WTC11 (cell line): ENCODE measurements at regions not wholly inside any gene's neighbourhood (a gene's known extent, or its start where the extent isn't known, plus 50 kb on each side); places are given as distances from the start of the nearest gene placed in this dataset.

ENCODE experiments used
- ATAC-seq: fragments of 200-7000 bp; cut with Tn5 transposase; 2 replicates; pipeline ENCODE4 v1.10.0; 2021; ENCODE audit warnings: mild to moderate bottlenecking, moderate library complexity
- CTCF ChIA-PET: fragments of 300-600 bp; sonication (Branson Sonifier 250); formaldehyde crosslinking; loops from one replicate; lab custom pipeline; 2021; ENCODE audit warnings: antibody characterized with exemption; lab: Charles Lee
- POLR2A ChIA-PET: fragments of 350-600 bp; sonication (Branson Sonifier 250); formaldehyde crosslinking; loops from one replicate; lab custom pipeline; 2021; ENCODE audit warnings: antibody characterized with exemption; lab: Charles Lee
- DNase-seq: peaks from one replicate; pipeline ENCODE4 v3.0.0; 2021; ENCODE audit warnings: low spot score
- H3K27ac Mint-ChIP-seq: 2 replicates; pipeline ENCODE4 v1.8.0; 2021; ENCODE audit warnings: mixed read lengths
- H3K27me3 Mint-ChIP-seq: 2 replicates; pipeline ENCODE4 v1.8.0; 2021; ENCODE audit warnings: low read depth, mild to moderate bottlenecking, moderate library complexity, mixed read lengths
- H3K36me3 Mint-ChIP-seq: 2 replicates; pipeline ENCODE4 v1.8.0; 2021; ENCODE audit warnings: mixed read lengths
- H3K4me1 Mint-ChIP-seq: 2 replicates; pipeline ENCODE4 v1.8.0; 2022; ENCODE audit warnings: mixed read lengths
- H3K4me3 Mint-ChIP-seq: 2 replicates; pipeline ENCODE4 v1.8.0; 2021; ENCODE audit warnings: mild to moderate bottlenecking, moderate library complexity, mixed read lengths
- H3K9me3 Mint-ChIP-seq: 2 replicates; pipeline ENCODE4 v1.8.0; 2021; ENCODE audit warnings: mixed read lengths
- AFF4 ChIP-seq: sonication (generic); formaldehyde crosslinking; IDR thresholded peaks from 2 replicates; pipeline ENCODE4 v1.8.1; 2023; ENCODE audit warnings: mild to moderate bottlenecking, missing genetic modification reagents, borderline replicate concordance
- CREM ChIP-seq: sonication (generic); formaldehyde crosslinking; IDR thresholded peaks from 2 replicates; pipeline ENCODE4 v1.8.1; 2022; ENCODE audit warnings: mild to moderate bottlenecking, missing genetic modification reagents, moderate library complexity
- ETV6 ChIP-seq: sonication (generic); formaldehyde crosslinking; IDR thresholded peaks from 2 replicates; pipeline ENCODE4 v1.8.1; 2022; ENCODE audit warnings: mild to moderate bottlenecking, missing genetic modification reagents
- FOXP4 ChIP-seq: sonication (generic); formaldehyde crosslinking; IDR thresholded peaks from 2 replicates; pipeline ENCODE4 v1.8.0; 2022; ENCODE audit warnings: mild to moderate bottlenecking, missing genetic modification reagents
- HMGA2 ChIP-seq: fragments of 250-450 bp; sonication (Bioruptor Pico); IDR thresholded peaks from 2 replicates; pipeline ENCODE4 v1.4.0; 2021; ENCODE audit warnings: mild to moderate bottlenecking, moderate library complexity
- HMGXB4 ChIP-seq: sonication (generic); formaldehyde crosslinking; IDR thresholded peaks from 2 replicates; pipeline ENCODE4 v1.8.1; 2023; ENCODE audit warnings: mild to moderate bottlenecking, moderate library complexity, missing genetic modification reagents
- MAX ChIP-seq: sonication (generic); formaldehyde crosslinking; IDR thresholded peaks from 2 replicates; pipeline ENCODE4 v1.8.0; 2022; ENCODE audit warnings: mild to moderate bottlenecking, missing genetic modification reagents
- NFE2L1 ChIP-seq: sonication (generic); formaldehyde crosslinking; IDR thresholded peaks from 2 replicates; pipeline ENCODE4 v1.8.1; 2023; ENCODE audit warnings: missing genetic modification reagents
- TEAD4 ChIP-seq: sonication (generic); formaldehyde crosslinking; IDR thresholded peaks from 2 replicates; pipeline ENCODE4 v1.8.0; 2022; ENCODE audit warnings: mild to moderate bottlenecking, missing genetic modification reagents
- USF1 ChIP-seq: sonication (generic); formaldehyde crosslinking; IDR thresholded peaks from 2 replicates; pipeline ENCODE4 v1.8.0; 2022; ENCODE audit warnings: mild to moderate bottlenecking, missing genetic modification reagents
- USF2 ChIP-seq: sonication (generic); formaldehyde crosslinking; IDR thresholded peaks from 2 replicates; pipeline ENCODE4 v1.8.1; 2023; ENCODE audit warnings: mild to moderate bottlenecking, missing genetic modification reagents, moderate library complexity
- ZMAT4 ChIP-seq: fragments of 250-450 bp; sonication (Bioruptor Pico); IDR thresholded peaks from 2 replicates; pipeline ENCODE4 v1.9.0; 2021; ENCODE audit warnings: mild to moderate bottlenecking

- Mint-ChIP-seq H3K4me1 (peaks cover 12% of the 10 kb centered on the region), H3K27me3 (no peaks in the 10 kb centered on the region), H3K9me3 (peaks cover 22% of the 10 kb centered on the region), H3K27ac (no peak overlapping the region), H3K36me3 (no peaks in the 10 kb centered on the region), H3K4me3 (no peak overlapping the region)
- POLR2A ChIA-PET: no interaction called here
- no peak for TF ChIP-seq MAX
- CTCF ChIA-PET: no interaction called here
- DNase-seq (no peak), ATAC-seq (no peak)
Observed at GRCh38 chr12:114257687-114258086, 148.3 kb downstream of the TBX5 start.

GRCh38 chr12:114254998-114255397, 150.9 kb downstream of the TBX5 start:
- CTCF ChIA-PET: no interaction called here
- Mint-ChIP-seq H3K4me3 (no peak overlapping the region), H3K27ac (no peak overlapping the region)

More at GRCh38 chr12:114254998-114255397, 150.9 kb downstream of the TBX5 start:
- DNase-seq: no peak
- Mint-ChIP-seq H3K36me3 (no peaks in the 10 kb centered on the region), H3K4me1 (peaks cover 19% of the 10 kb centered on the region), H3K9me3 (peaks cover 27% of the 10 kb centered on the region), H3K27me3 (no peaks in the 10 kb centered on the region)
- POLR2A ChIA-PET: no interaction called here
- TF ChIP-seq NFE2L1: no peak
- TF ChIP-seq AFF4 (CRISPR knock-in tag): no peak
- no peak for TF ChIP-seq ZMAT4 (CRISPR knock-in tag)
- no peak for TF ChIP-seq HMGA2 (CRISPR knock-in tag)
- TF ChIP-seq TEAD4: no peak
- peak; percentile 75 for TF ChIP-seq USF2
- TF ChIP-seq ETV6: no peak
- TF ChIP-seq FOXP4 (CRISPR knock-in tag): no peak
- TF ChIP-seq CREM: no peak
- no peak for TF ChIP-seq HMGXB4 (CRISPR knock-in tag)
- peak; percentile 65; the same call in 1 of the 2 replicates for TF ChIP-seq USF1 (CRISPR knock-in tag)
- ATAC-seq: no peak
